A549 (cell line): ENCODE measurements at regions not wholly inside any gene's neighbourhood (a gene's known extent, or its start where the extent isn't known, plus 50 kb on each side); places are given as distances from the start of the nearest gene placed in this dataset.

Experiments used
- ATAC-seq, 2 experiments: fragments of 200-7000 bp in 1 of 2; fragments of >200 bp in 1 of 2; cut with Nextera tagmentation in 1 of 2; cut with Tn5 transposase in 1 of 2; 3 replicates each; pipeline versions ENCODE4 v1.8.0 to v1.9.1; 2018 to 2020; ENCODE audit warnings: mild to moderate bottlenecking in 1 of 2, moderate library complexity in 1 of 2
- CTCF ChIA-PET: fragments of 300-600 bp; sonication (Branson Sonifier 250); formaldehyde crosslinking; extraction: SDS; loops from one replicate; lab custom pipeline; 2021; ENCODE audit warnings: antibody characterized with exemption, inconsistent platforms; lab: Yijun Ruan, JAX
- POLR2A ChIA-PET: fragments of 350-600 bp; formaldehyde crosslinking; extraction: SDS; loops from one replicate; lab custom pipeline; 2021; ENCODE audit warnings: antibody characterized with exemption, inconsistent platforms; lab: Yijun Ruan, JAX
- DNase-seq, 2 experiments: peaks; one replicate each; pipeline versions ENCODE4 v3.0.0 to v3.0.0-alpha.2; 2011 to 2016; ENCODE audit warnings: low read depth in 1 of 2, low spot score in 1 of 2
- FAIRE-seq: peaks from 2 replicates; lab custom pipeline; 2011; peaks lifted over from hg19 to GRCh38; lab: Jason Lieb, UNC
- H3K27ac ChIP-seq, 2 experiments: fragments of >200 bp; sonication (Bioruptor Twin); formaldehyde crosslinking; 3 replicates each; pipeline ENCODE4 v1.5.1; 2016 to 2017
- H3K4me1 ChIP-seq: fragments of >200 bp; sonication (Bioruptor Twin); formaldehyde crosslinking; 3 replicates; pipeline ENCODE4 v1.6.1; 2016
- H3K4me2 ChIP-seq: fragments of >200 bp; sonication (Bioruptor Twin); formaldehyde crosslinking; 3 replicates; pipeline ENCODE4 v1.6.1; 2016
- H3K4me3 ChIP-seq: fragments of >200 bp; sonication (Bioruptor Twin); formaldehyde crosslinking; 3 replicates; pipeline ENCODE4 v1.5.1; 2016
- H3K9me3 ChIP-seq: fragments of >200 bp; sonication (Bioruptor Twin); formaldehyde crosslinking; 3 replicates; pipeline ENCODE4 v1.6.1; 2016
- BCL3 ChIP-seq: fragments of >200 bp; sonication (Bioruptor Twin); formaldehyde crosslinking; IDR thresholded peaks from 3 replicates; pipeline ENCODE4 v1.6.1; 2016
- EHF ChIP-seq: fragments of 250-450 bp; sonication (Bioruptor Pico); IDR thresholded peaks from 2 replicates; pipeline ENCODE4 v1.5.0; 2020; ENCODE audit warnings: mild to moderate bottlenecking
- EHMT2 ChIP-seq: fragments of 200-600 bp; sonication (generic); IDR thresholded peaks from 2 replicates; pipeline ENCODE4 v1.6.1; 2016; ENCODE audit warnings: antibody characterized with exemption, low read depth, mild to moderate bottlenecking, moderate library complexity
- ELK1 ChIP-seq: fragments of 150-350 bp; IDR thresholded peaks from 2 replicates; pipeline ENCODE4 v1.6.1; 2014; ENCODE audit warnings: low read depth, mild to moderate bottlenecking, low read length
- FOSB ChIP-seq: fragments of 250-450 bp; sonication (Bioruptor Pico); IDR thresholded peaks from 2 replicates; pipeline ENCODE4 v1.5.0; 2020; ENCODE audit warnings: mild to moderate bottlenecking, moderate library complexity
- FOSL2 ChIP-seq, 2 experiments: fragments of 450-650 bp in 1 of 2; fragments of >200 bp in 1 of 2; sonication (Bioruptor Twin) in 1 of 2; formaldehyde crosslinking; IDR thresholded peaks; 2 replicates each; pipeline versions ENCODE4 v1.5.0 to v1.6.1; 2016 to 2020; ENCODE audit warnings: mild to moderate bottlenecking in 1 of 2, moderate library complexity in 1 of 2
- HOXB13 ChIP-seq: fragments of 250-450 bp; sonication (Bioruptor Pico); IDR thresholded peaks from 2 replicates; pipeline ENCODE4 v1.5.0; 2020; ENCODE audit warnings: low read depth, mild to moderate bottlenecking, moderate library complexity
- HOXB5 ChIP-seq: fragments of 250-450 bp; sonication (Bioruptor Pico); IDR thresholded peaks from 2 replicates; pipeline ENCODE4 v1.5.0; 2020; ENCODE audit warnings: mild to moderate bottlenecking, moderate library complexity
- JUN ChIP-seq, 2 experiments: fragments of >200 bp; sonication (Bioruptor Twin); formaldehyde crosslinking; IDR thresholded peaks; 2 replicates in 1 of 2; 3 replicates in 1 of 2; pipeline ENCODE4 v1.6.1; 2016 to 2017
- JUNB ChIP-seq: fragments of >200 bp; sonication (Bioruptor Twin); formaldehyde crosslinking; IDR thresholded peaks from 2 replicates; pipeline ENCODE4 v1.6.1; 2016
- KDM1A ChIP-seq: fragments of 200-600 bp; sonication (generic); IDR thresholded peaks from 2 replicates; pipeline ENCODE4 v1.6.1; 2016; ENCODE audit warnings: low read depth, mild to moderate bottlenecking
- MAFK ChIP-seq: fragments of 450-650 bp; IDR thresholded peaks from 2 replicates; pipeline ENCODE4 v1.6.1; 2014; ENCODE audit not compliant: partially characterized antibody
- MAZ ChIP-seq: fragments of 150-350 bp; IDR thresholded peaks from 2 replicates; pipeline ENCODE4 v1.6.1; 2014; ENCODE audit warnings: antibody characterized with exemption, low read depth, low read length, borderline replicate concordance
- NFE2L2 ChIP-seq: fragments of 150-350 bp; conservative IDR thresholded peaks from 2 replicates; pipeline ENCODE4 v1.6.1; 2014; ENCODE audit warnings: low read length
- NPAS2 ChIP-seq: fragments of 250-450 bp; sonication (Bioruptor Pico); IDR thresholded peaks from 2 replicates; pipeline ENCODE4 v1.8.0; 2022; ENCODE audit warnings: mild to moderate bottlenecking, moderate library complexity, borderline replicate concordance
- NR3C1 ChIP-seq: fragments of >200 bp; sonication (Bioruptor Twin); formaldehyde crosslinking; IDR thresholded peaks from 3 replicates; pipeline ENCODE4 v1.6.1; 2017
- PBX3 ChIP-seq: IDR thresholded peaks from 2 replicates; pipeline ENCODE4 v1.6.1; 2012
- POLR2A ChIP-seq: IDR thresholded peaks from 2 replicates; pipeline ENCODE4 v1.6.1; 2012; ENCODE audit warnings: mild to moderate bottlenecking, low read length
- RARB ChIP-seq: fragments of 250-450 bp; sonication (Bioruptor Pico); IDR thresholded peaks from 2 replicates; pipeline ENCODE4 v1.8.0; 2021; ENCODE audit warnings: mild to moderate bottlenecking, moderate library complexity
- REST ChIP-seq: fragments of 200-600 bp; sonication (generic); IDR thresholded peaks from 2 replicates; pipeline ENCODE4 v1.6.1; 2016; ENCODE audit warnings: antibody characterized with exemption, mild to moderate bottlenecking, moderate library complexity
- RFX5 ChIP-seq: fragments of 450-650 bp; IDR thresholded peaks from 2 replicates; pipeline ENCODE4 v1.7.1; 2014; ENCODE audit warnings: antibody characterized with exemption, mild to moderate bottlenecking, moderate library complexity
- SMC3 ChIP-seq: fragments of >200 bp; sonication (Bioruptor Twin); formaldehyde crosslinking; IDR thresholded peaks from 3 replicates; pipeline ENCODE4 v1.6.1; 2018; ENCODE audit warnings: inconsistent platforms
- ZC3H11A ChIP-seq: fragments of 450-650 bp; IDR thresholded peaks from 2 replicates; pipeline ENCODE4 v1.6.1; 2014; ENCODE audit warnings: antibody characterized with exemption, mild to moderate bottlenecking
- ZFP36 ChIP-seq: fragments of 450-650 bp; IDR thresholded peaks from 2 replicates; pipeline ENCODE4 v1.6.1; 2014; ENCODE audit warnings: borderline replicate concordance; ENCODE audit not compliant: partially characterized antibody
- WGBS: methylation state at CpG from one replicate; pipeline ENCODE4 v1.1.6; 2017; ENCODE audit errors: missing lambda C conversion rate; 5-methylcytosine and 5-hydroxymethylcytosine counted together

DNA sequence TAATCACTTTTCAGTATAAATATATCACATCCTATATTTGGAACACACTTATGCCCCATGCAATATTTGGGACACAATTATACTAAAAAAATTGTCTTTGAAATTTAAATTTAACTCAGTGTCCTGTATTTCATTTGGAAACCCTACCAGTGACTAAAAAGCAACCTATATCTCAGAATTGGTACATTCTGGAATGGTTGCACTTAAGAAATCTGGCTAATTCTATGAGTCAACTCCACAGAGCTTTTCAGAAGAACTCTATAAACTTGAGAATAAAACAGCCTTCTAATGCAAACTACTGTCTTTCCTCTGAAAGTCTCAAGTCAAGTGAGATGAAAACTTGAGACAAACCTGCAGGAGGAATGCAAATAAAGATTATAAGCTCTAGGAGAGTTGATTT, 320.2 kb downstream of the MAFB start:
- ATAC-seq (no peak), DNase-seq (no peak), FAIRE-seq (no peak)
- Histone ChIP-seq H3K4me2 (no peak overlapping the region), H3K4me1 (no peaks in the 10 kb centered on the region), H3K27ac (no peak overlapping the region), H3K4me3 (no peak overlapping the region), H3K9me3 (no peaks in the 10 kb centered on the region)
- no peak for TF ChIP-seq FOSB
- TF ChIP-seq EHMT2, result no peak
- TF ChIP-seq REST, result no peak
- TF ChIP-seq JUNB, result no peak
- TF ChIP-seq NFE2L2, result no peak
- TF ChIP-seq RFX5, result no peak
- POLR2A ChIA-PET, result no interaction called here
- CTCF ChIA-PET, result no interaction called here

GRCh38 chr20:40361916-40362315, 327.1 kb downstream of the MAFB start:
- H3K27ac ChIP-seq, result no peak overlapping the region
- DNase-seq (no peak), ATAC-seq (no peak), FAIRE-seq (no peak)
- no peak overlapping the region for H3K4me3 ChIP-seq
- CTCF ChIA-PET, result no interaction called here
- WGBS, result 5% methylated on average over 1 of the region's 1 CpG
- no peaks in the 10 kb centered on the region for H3K9me3 ChIP-seq
- POLR2A ChIA-PET, result no interaction called here
- no peak overlapping the region for H3K4me2 ChIP-seq
- TF ChIP-seq JUNB, result no peak
- TF ChIP-seq BCL3, result no peak
- no peak for TF ChIP-seq ZFP36
- no peak for TF ChIP-seq JUN (IDR thresholded peaks at IDR 0.05)
- TF ChIP-seq RARB, result no peak
- TF ChIP-seq HOXB13 (CRISPR knock-in tag), result no peak
- no peak for TF ChIP-seq NPAS2 (CRISPR knock-in tag)
- no peak for TF ChIP-seq MAFK
- TF ChIP-seq ELK1, result no peak
- TF ChIP-seq SMC3, result no peak
- TF ChIP-seq KDM1A, result no peak
- no peak for TF ChIP-seq ZC3H11A
- TF ChIP-seq PBX3, result no peak
- TF ChIP-seq EHF, result no peak
- no peak for TF ChIP-seq NFE2L2
- no peak for TF ChIP-seq POLR2A
- TF ChIP-seq MAZ, result no peak
- no peak for TF ChIP-seq NR3C1
- no peak for TF ChIP-seq HOXB5 (CRISPR knock-in tag)
- TF ChIP-seq FOSL2 (IDR thresholded peaks at IDR 0.05), result no peak
- TF ChIP-seq FOSL2 (CRISPR knock-in tag; IDR thresholded peaks at IDR 0.05), result no peak
- no peaks in the 10 kb centered on the region for H3K4me1 ChIP-seq
